A549 (cell line): ENCODE measurements at regions not wholly inside any gene's neighbourhood (a gene's known extent, or its start where the extent isn't known, plus 50 kb on each side); places are given as distances from the start of the nearest gene placed in this dataset.

Experiments
- ATAC-seq, 2 experiments: fragments of 200-7000 bp in 1 of 2; fragments of >200 bp in 1 of 2; cut with Nextera tagmentation in 1 of 2; cut with Tn5 transposase in 1 of 2; 3 replicates each; pipeline versions ENCODE4 v1.8.0 to v1.9.1; 2018 to 2020; ENCODE audit warnings: mild to moderate bottlenecking in 1 of 2, moderate library complexity in 1 of 2
- CTCF ChIA-PET: fragments of 300-600 bp; sonication (Branson Sonifier 250); formaldehyde crosslinking; extraction: SDS; loops from one replicate; lab custom pipeline; 2021; ENCODE audit warnings: antibody characterized with exemption, inconsistent platforms; lab: Yijun Ruan, JAX
- POLR2A ChIA-PET: fragments of 350-600 bp; formaldehyde crosslinking; extraction: SDS; loops from one replicate; lab custom pipeline; 2021; ENCODE audit warnings: antibody characterized with exemption, inconsistent platforms; lab: Yijun Ruan, JAX
- DNase-seq, 2 experiments: peaks; one replicate each; pipeline versions ENCODE4 v3.0.0 to v3.0.0-alpha.2; 2011 to 2016; ENCODE audit warnings: low read depth in 1 of 2, low spot score in 1 of 2
- FAIRE-seq: peaks from 2 replicates; lab custom pipeline; 2011; peaks lifted over from hg19 to GRCh38; lab: Jason Lieb, UNC
- H3K27ac ChIP-seq, 2 experiments: fragments of >200 bp; sonication (Bioruptor Twin); formaldehyde crosslinking; 3 replicates each; pipeline ENCODE4 v1.5.1; 2016 to 2017
- H3K4me1 ChIP-seq: fragments of >200 bp; sonication (Bioruptor Twin); formaldehyde crosslinking; 3 replicates; pipeline ENCODE4 v1.6.1; 2016
- H3K4me2 ChIP-seq: fragments of >200 bp; sonication (Bioruptor Twin); formaldehyde crosslinking; 3 replicates; pipeline ENCODE4 v1.6.1; 2016
- H3K4me3 ChIP-seq: fragments of >200 bp; sonication (Bioruptor Twin); formaldehyde crosslinking; 3 replicates; pipeline ENCODE4 v1.5.1; 2016
- H3K9me3 ChIP-seq: fragments of >200 bp; sonication (Bioruptor Twin); formaldehyde crosslinking; 3 replicates; pipeline ENCODE4 v1.6.1; 2016
- BHLHE40 ChIP-seq: IDR thresholded peaks from 2 replicates; pipeline ENCODE4 v1.6.1; 2012; ENCODE audit warnings: low read depth, low read length, inconsistent platforms
- CBX2 ChIP-seq: fragments of 200-600 bp; sonication (generic); IDR thresholded peaks from 2 replicates; pipeline ENCODE4 v1.6.1; 2016; ENCODE audit warnings: low read depth, mild to moderate bottlenecking, borderline replicate concordance
- CBX8 ChIP-seq: fragments of 200-600 bp; sonication (generic); IDR thresholded peaks from 2 replicates; pipeline ENCODE4 v1.6.1; 2016
- CHD4 ChIP-seq: fragments of 200-600 bp; sonication (generic); IDR thresholded peaks from 2 replicates; pipeline ENCODE4 v1.6.1; 2016; ENCODE audit warnings: antibody characterized with exemption, mild to moderate bottlenecking, borderline replicate concordance
- E2F6 ChIP-seq: IDR thresholded peaks from 2 replicates; pipeline ENCODE4 v1.6.1; 2012; ENCODE audit warnings: low read depth, borderline replicate concordance
- EHMT2 ChIP-seq: fragments of 200-600 bp; sonication (generic); IDR thresholded peaks from 2 replicates; pipeline ENCODE4 v1.6.1; 2016; ENCODE audit warnings: antibody characterized with exemption, low read depth, mild to moderate bottlenecking, moderate library complexity
- EP300 ChIP-seq, 2 experiments: fragments of >200 bp; sonication (Bioruptor Twin); formaldehyde crosslinking; IDR thresholded peaks; 2 replicates in 1 of 2; 3 replicates in 1 of 2; pipeline ENCODE4 v1.6.1; 2016 to 2017
- ESRRA ChIP-seq: fragments of 150-350 bp; IDR thresholded peaks from 2 replicates; pipeline ENCODE4 v1.6.1; 2014; ENCODE audit warnings: mild to moderate bottlenecking, low read length, borderline replicate concordance
- FOSB ChIP-seq: fragments of 250-450 bp; sonication (Bioruptor Pico); IDR thresholded peaks from 2 replicates; pipeline ENCODE4 v1.5.0; 2020; ENCODE audit warnings: mild to moderate bottlenecking, moderate library complexity
- HEYL ChIP-seq: fragments of 250-450 bp; sonication (Bioruptor Pico); IDR thresholded peaks from 2 replicates; pipeline ENCODE4 v1.8.0; 2021; ENCODE audit warnings: mild to moderate bottlenecking, moderate library complexity
- HOXA7 ChIP-seq: fragments of 250-450 bp; sonication (Bioruptor Pico); IDR thresholded peaks from 2 replicates; pipeline ENCODE4 v1.5.0; 2020; ENCODE audit warnings: mild to moderate bottlenecking, moderate library complexity
- HOXB13 ChIP-seq: fragments of 250-450 bp; sonication (Bioruptor Pico); IDR thresholded peaks from 2 replicates; pipeline ENCODE4 v1.5.0; 2020; ENCODE audit warnings: low read depth, mild to moderate bottlenecking, moderate library complexity
- HOXB5 ChIP-seq: fragments of 250-450 bp; sonication (Bioruptor Pico); IDR thresholded peaks from 2 replicates; pipeline ENCODE4 v1.5.0; 2020; ENCODE audit warnings: mild to moderate bottlenecking, moderate library complexity
- JUN ChIP-seq, 2 experiments: fragments of >200 bp; sonication (Bioruptor Twin); formaldehyde crosslinking; IDR thresholded peaks; 2 replicates in 1 of 2; 3 replicates in 1 of 2; pipeline ENCODE4 v1.6.1; 2016 to 2017
- JUNB ChIP-seq: fragments of >200 bp; sonication (Bioruptor Twin); formaldehyde crosslinking; IDR thresholded peaks from 2 replicates; pipeline ENCODE4 v1.6.1; 2016
- KDM1A ChIP-seq: fragments of 200-600 bp; sonication (generic); IDR thresholded peaks from 2 replicates; pipeline ENCODE4 v1.6.1; 2016; ENCODE audit warnings: low read depth, mild to moderate bottlenecking
- MAX ChIP-seq: IDR thresholded peaks from 2 replicates; pipeline ENCODE4 v1.6.1; 2012
- MAZ ChIP-seq: fragments of 150-350 bp; IDR thresholded peaks from 2 replicates; pipeline ENCODE4 v1.6.1; 2014; ENCODE audit warnings: antibody characterized with exemption, low read depth, low read length, borderline replicate concordance
- NFE2L2 ChIP-seq: fragments of 150-350 bp; conservative IDR thresholded peaks from 2 replicates; pipeline ENCODE4 v1.6.1; 2014; ENCODE audit warnings: low read length
- NR3C1 ChIP-seq: fragments of >200 bp; sonication (Bioruptor Twin); formaldehyde crosslinking; IDR thresholded peaks from 3 replicates; pipeline ENCODE4 v1.6.1; 2017
- PBX3 ChIP-seq: IDR thresholded peaks from 2 replicates; pipeline ENCODE4 v1.6.1; 2012
- RAD21 ChIP-seq, 2 experiments: fragments of >200 bp in 1 of 2; sonication (Bioruptor Twin) in 1 of 2; formaldehyde crosslinking in 1 of 2; IDR thresholded peaks in 1 of 2; conservative IDR thresholded peaks in 1 of 2; 2 replicates in 1 of 2; 3 replicates in 1 of 2; pipeline ENCODE4 v1.6.1; 2012 to 2018; ENCODE audit warnings: inconsistent platforms in 1 of 2
- RARB ChIP-seq: fragments of 250-450 bp; sonication (Bioruptor Pico); IDR thresholded peaks from 2 replicates; pipeline ENCODE4 v1.8.0; 2021; ENCODE audit warnings: mild to moderate bottlenecking, moderate library complexity
- SMC3 ChIP-seq: fragments of >200 bp; sonication (Bioruptor Twin); formaldehyde crosslinking; IDR thresholded peaks from 3 replicates; pipeline ENCODE4 v1.6.1; 2018; ENCODE audit warnings: inconsistent platforms
- ZFP36 ChIP-seq: fragments of 450-650 bp; IDR thresholded peaks from 2 replicates; pipeline ENCODE4 v1.6.1; 2014; ENCODE audit warnings: borderline replicate concordance; ENCODE audit not compliant: partially characterized antibody
- ZNF302 ChIP-seq: fragments of 250-450 bp; sonication (Bioruptor Pico); IDR thresholded peaks from 2 replicates; pipeline ENCODE4 v1.9.0; 2021; ENCODE audit warnings: inconsistent platforms, mild to moderate bottlenecking, moderate library complexity
- WGBS: methylation state at CpG from one replicate; pipeline ENCODE4 v1.1.6; 2017; ENCODE audit errors: missing lambda C conversion rate; 5-methylcytosine and 5-hydroxymethylcytosine counted together

- no peak for ATAC-seq
- Histone ChIP-seq H3K4me1 (no peaks in the 10 kb centered on the region), H3K4me2 (no peak overlapping the region), H3K27ac (no peak overlapping the region), H3K9me3 (no peaks in the 10 kb centered on the region), H3K4me3 (no peak overlapping the region)
- FAIRE-seq: no peak
- 15% methylated on average over 6 of the region's 6 CpGs for WGBS
- TF ChIP-seq HOXB13 (CRISPR knock-in tag) (no peak), FOSB (CRISPR knock-in tag) (no peak), ZFP36 (no peak), BHLHE40 (no peak)
- ChIA-PET CTCF (interaction anchor here (1.0 to 1.2 kb wide), 2 partner anchors 9 to 75 kb away, joined by 3 to 6 read pairs; no protein-coding TSS in a partner anchor), POLR2A (no interaction called here)
- no peak for DNase-seq
Measured at GRCh38 chr5:174392892-174393291, 331.5 kb upstream of the MSX2 start.

GRCh38 chr5:174396541-174396940 lies 327.8 kb upstream of the MSX2 start:
- ATAC-seq (no peak), FAIRE-seq (no peak), DNase-seq (no peak)
- H3K4me2 ChIP-seq: no peak overlapping the region
- CTCF ChIA-PET: no interaction called here
- POLR2A ChIA-PET: no interaction called here
- WGBS: 28% methylated on average over 4 of the region's 4 CpGs
- TF ChIP-seq ESRRA (no peak), EP300 (IDR thresholded peaks at IDR 0.05) (no peak), JUN (IDR thresholded peaks at IDR 0.05) (no peak), JUNB (no peak)
- TF ChIP-seq, all 56 proteins: peak for 0
- no peaks in the 10 kb centered on the region for H3K9me3 ChIP-seq
- no peaks in the 10 kb centered on the region for H3K4me1 ChIP-seq
- H3K27ac ChIP-seq: no peak overlapping the region
- no peak overlapping the region for H3K4me3 ChIP-seq

GRCh38 chr5:174397206-174397605 lies 327.2 kb upstream of the MSX2 start:
- no peak overlapping the region for H3K27ac ChIP-seq
- no peaks in the 10 kb centered on the region for H3K9me3 ChIP-seq
- POLR2A ChIA-PET: no interaction called here
- H3K4me1 ChIP-seq: no peaks in the 10 kb centered on the region
- TF ChIP-seq HEYL (CRISPR knock-in tag): no peak
- no peak for TF ChIP-seq NFE2L2
- TF ChIP-seq EHMT2: no peak
- no peak for TF ChIP-seq RARB (CRISPR knock-in tag)
- no peak for TF ChIP-seq CBX8
- no peak for TF ChIP-seq JUN (IDR thresholded peaks at IDR 0.05)
- no peak for TF ChIP-seq JUNB
- TF ChIP-seq SMC3: no peak
- no peak for TF ChIP-seq HOXA7
- TF ChIP-seq CBX2: no peak
- no peak for TF ChIP-seq MAZ
- no peak for TF ChIP-seq RAD21 (conservative IDR thresholded peaks at IDR 0.05 in 1 of 2, IDR thresholded peaks at IDR 0.05 in 1 of 2)
- no peak for TF ChIP-seq ZNF302
- no peak for TF ChIP-seq CHD4
- TF ChIP-seq NR3C1: no peak
- no peak overlapping the region for H3K4me2 ChIP-seq
- WGBS: 9% methylated on average over 4 of the region's 4 CpGs
- ATAC-seq (no peak), FAIRE-seq (no peak), DNase-seq (no peak)
- CTCF ChIA-PET: interaction anchor here (0.7 to 1.6 kb wide), 3 partner anchors 12 to 22 kb away, joined by 3 to 6 read pairs (median 4); no protein-coding TSS in a partner anchor
- H3K4me3 ChIP-seq: no peak overlapping the region

GRCh38 chr5:174398171-174398570 lies 326.2 kb upstream of the MSX2 start:
- 16% methylated on average over 2 of the region's 2 CpGs for WGBS
- CTCF ChIA-PET: interaction anchor here (1.0 to 3.0 kb wide), 4 partner anchors 8 to 22 kb away, joined by 3 to 14 read pairs (median 5); no protein-coding TSS in a partner anchor
- H3K4me2 ChIP-seq: no peak overlapping the region
- FAIRE-seq: no peak
- no peak for DNase-seq
- TF ChIP-seq HOXB5 (CRISPR knock-in tag) (no peak), ZFP36 (no peak), KDM1A (no peak), E2F6 (no peak), PBX3 (no peak), MAX (no peak)
- no peaks in the 10 kb centered on the region for H3K9me3 ChIP-seq
- no peak overlapping the region for H3K4me3 ChIP-seq
- POLR2A ChIA-PET: no interaction called here
- H3K27ac ChIP-seq: no peak overlapping the region
- no peak for ATAC-seq
- no peaks in the 10 kb centered on the region for H3K4me1 ChIP-seq
